WTC11 (cell line): ENCODE measurements at regions not wholly inside any gene's neighbourhood (a gene's known extent, or its start where the extent isn't known, plus 50 kb on each side); places are given as distances from the start of the nearest gene placed in this dataset.

Experiments used
- ATF1 ChIP-seq: sonication (generic); formaldehyde crosslinking; IDR thresholded peaks from 2 replicates; pipeline ENCODE4 v1.8.1; 2023; ENCODE audit warnings: mild to moderate bottlenecking, moderate library complexity, missing genetic modification reagents
- ETV6 ChIP-seq: sonication (generic); formaldehyde crosslinking; IDR thresholded peaks from 2 replicates; pipeline ENCODE4 v1.8.1; 2022; ENCODE audit warnings: mild to moderate bottlenecking, missing genetic modification reagents
- FOXJ3 ChIP-seq: sonication (generic); formaldehyde crosslinking; IDR thresholded peaks from 2 replicates; pipeline ENCODE4 v1.9.0; 2021; ENCODE audit warnings: missing genetic modification reagents, mild to moderate bottlenecking, borderline replicate concordance
- JUN ChIP-seq: sonication (generic); formaldehyde crosslinking; IDR thresholded peaks from 2 replicates; pipeline ENCODE4 v1.8.0; 2023; ENCODE audit warnings: mild to moderate bottlenecking, missing genetic modification reagents
- SMAD3 ChIP-seq: sonication (generic); formaldehyde crosslinking; IDR thresholded peaks from 2 replicates; pipeline ENCODE4 v1.8.0; 2022; ENCODE audit warnings: missing genetic modification reagents, mild to moderate bottlenecking, borderline replicate concordance
- SMAD4 ChIP-seq: sonication (generic); formaldehyde crosslinking; IDR thresholded peaks from 2 replicates; pipeline ENCODE4 v1.8.0; 2022; ENCODE audit warnings: mild to moderate bottlenecking, missing genetic modification reagents
- TEAD1 ChIP-seq: sonication (generic); formaldehyde crosslinking; IDR thresholded peaks from 2 replicates; pipeline ENCODE4 v1.8.0; 2022; ENCODE audit warnings: mild to moderate bottlenecking, missing genetic modification reagents
- ZNF416 ChIP-seq: fragments of 250-450 bp; sonication (Bioruptor Pico); IDR thresholded peaks from 2 replicates; pipeline ENCODE4 v1.9.0; 2021; ENCODE audit warnings: mild to moderate bottlenecking, inconsistent platforms
- TF ChIP-seq, protein P1 (sequence below): sonication (generic); formaldehyde crosslinking; IDR thresholded peaks from 2 replicates; pipeline ENCODE4 v1.8.0; 2023; ENCODE audit warnings: missing genetic modification reagents
- TF ChIP-seq, protein P2 (sequence below): sonication (generic); formaldehyde crosslinking; IDR thresholded peaks from 2 replicates; pipeline ENCODE4 v1.8.0; 2022; ENCODE audit warnings: mild to moderate bottlenecking, missing genetic modification reagents
- TF ChIP-seq, protein P3 (sequence below): fragments of 200-600 bp; IDR thresholded peaks from 2 replicates; pipeline ENCODE4 v1.8.0; 2022; ENCODE audit warnings: antibody characterized with exemption
- TF ChIP-seq, protein P4 (sequence below): sonication (generic); formaldehyde crosslinking; IDR thresholded peaks from 2 replicates; pipeline ENCODE4 v1.8.1; 2022; ENCODE audit warnings: mild to moderate bottlenecking, missing genetic modification reagents, moderate library complexity, borderline replicate concordance
- TF ChIP-seq, protein P5 (sequence below): sonication (generic); formaldehyde crosslinking; IDR thresholded peaks from 2 replicates; pipeline ENCODE4 v1.8.0; 2023; ENCODE audit warnings: mild to moderate bottlenecking, missing genetic modification reagents

DNA sequence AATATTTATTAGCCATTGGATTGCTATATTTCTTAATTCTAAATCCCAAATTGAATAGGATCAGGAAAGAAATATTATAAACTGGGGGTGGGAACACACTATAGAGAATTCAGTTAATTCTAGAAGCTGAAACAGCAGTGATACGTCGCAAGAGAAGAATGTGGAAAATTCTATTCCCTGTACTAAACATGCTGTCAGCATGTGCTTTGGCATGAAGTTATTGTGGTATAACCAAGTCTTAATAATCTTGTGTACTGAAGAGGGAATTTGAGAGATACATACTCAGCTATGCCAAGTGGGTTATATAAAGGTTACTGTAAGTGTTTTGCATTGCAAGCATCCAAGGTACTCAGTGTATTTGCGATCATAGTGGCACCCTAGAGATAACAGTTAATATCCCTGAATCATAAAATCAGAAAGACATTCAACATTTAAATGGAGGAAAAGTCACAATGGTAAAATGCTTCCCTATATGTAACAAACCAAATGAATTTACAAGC, 1492.9 kb upstream of the C9orf72 start:
- TF ChIP-seq, protein P1, sequence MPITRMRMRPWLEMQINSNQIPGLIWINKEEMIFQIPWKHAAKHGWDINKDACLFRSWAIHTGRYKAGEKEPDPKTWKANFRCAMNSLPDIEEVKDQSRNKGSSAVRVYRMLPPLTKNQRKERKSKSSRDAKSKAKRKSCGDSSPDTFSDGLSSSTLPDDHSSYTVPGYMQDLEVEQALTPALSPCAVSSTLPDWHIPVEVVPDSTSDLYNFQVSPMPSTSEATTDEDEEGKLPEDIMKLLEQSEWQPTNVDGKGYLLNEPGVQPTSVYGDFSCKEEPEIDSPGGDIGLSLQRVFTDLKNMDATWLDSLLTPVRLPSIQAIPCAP: no peak
- no peak for TF ChIP-seq ATF1 (CRISPR knock-in tag)
- no peak for TF ChIP-seq FOXJ3
- TF ChIP-seq, protein P2, sequence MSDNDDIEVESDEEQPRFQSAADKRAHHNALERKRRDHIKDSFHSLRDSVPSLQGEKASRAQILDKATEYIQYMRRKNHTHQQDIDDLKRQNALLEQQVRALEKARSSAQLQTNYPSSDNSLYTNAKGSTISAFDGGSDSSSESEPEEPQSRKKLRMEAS (CRISPR knock-in tag): no peak
- TF ChIP-seq, protein P3, sequence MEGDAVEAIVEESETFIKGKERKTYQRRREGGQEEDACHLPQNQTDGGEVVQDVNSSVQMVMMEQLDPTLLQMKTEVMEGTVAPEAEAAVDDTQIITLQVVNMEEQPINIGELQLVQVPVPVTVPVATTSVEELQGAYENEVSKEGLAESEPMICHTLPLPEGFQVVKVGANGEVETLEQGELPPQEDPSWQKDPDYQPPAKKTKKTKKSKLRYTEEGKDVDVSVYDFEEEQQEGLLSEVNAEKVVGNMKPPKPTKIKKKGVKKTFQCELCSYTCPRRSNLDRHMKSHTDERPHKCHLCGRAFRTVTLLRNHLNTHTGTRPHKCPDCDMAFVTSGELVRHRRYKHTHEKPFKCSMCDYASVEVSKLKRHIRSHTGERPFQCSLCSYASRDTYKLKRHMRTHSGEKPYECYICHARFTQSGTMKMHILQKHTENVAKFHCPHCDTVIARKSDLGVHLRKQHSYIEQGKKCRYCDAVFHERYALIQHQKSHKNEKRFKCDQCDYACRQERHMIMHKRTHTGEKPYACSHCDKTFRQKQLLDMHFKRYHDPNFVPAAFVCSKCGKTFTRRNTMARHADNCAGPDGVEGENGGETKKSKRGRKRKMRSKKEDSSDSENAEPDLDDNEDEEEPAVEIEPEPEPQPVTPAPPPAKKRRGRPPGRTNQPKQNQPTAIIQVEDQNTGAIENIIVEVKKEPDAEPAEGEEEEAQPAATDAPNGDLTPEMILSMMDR: no peak
- no peak for TF ChIP-seq TEAD1 (CRISPR knock-in tag)
- TF ChIP-seq ETV6: no peak
- no peak for TF ChIP-seq ZNF416 (CRISPR knock-in tag)
- no peak for TF ChIP-seq SMAD4 (CRISPR knock-in tag)
- no peak for TF ChIP-seq SMAD3 (CRISPR knock-in tag)
- TF ChIP-seq, protein P4, sequence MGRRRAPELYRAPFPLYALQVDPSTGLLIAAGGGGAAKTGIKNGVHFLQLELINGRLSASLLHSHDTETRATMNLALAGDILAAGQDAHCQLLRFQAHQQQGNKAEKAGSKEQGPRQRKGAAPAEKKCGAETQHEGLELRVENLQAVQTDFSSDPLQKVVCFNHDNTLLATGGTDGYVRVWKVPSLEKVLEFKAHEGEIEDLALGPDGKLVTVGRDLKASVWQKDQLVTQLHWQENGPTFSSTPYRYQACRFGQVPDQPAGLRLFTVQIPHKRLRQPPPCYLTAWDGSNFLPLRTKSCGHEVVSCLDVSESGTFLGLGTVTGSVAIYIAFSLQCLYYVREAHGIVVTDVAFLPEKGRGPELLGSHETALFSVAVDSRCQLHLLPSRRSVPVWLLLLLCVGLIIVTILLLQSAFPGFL (CRISPR knock-in tag): no peak
- TF ChIP-seq, protein P5, sequence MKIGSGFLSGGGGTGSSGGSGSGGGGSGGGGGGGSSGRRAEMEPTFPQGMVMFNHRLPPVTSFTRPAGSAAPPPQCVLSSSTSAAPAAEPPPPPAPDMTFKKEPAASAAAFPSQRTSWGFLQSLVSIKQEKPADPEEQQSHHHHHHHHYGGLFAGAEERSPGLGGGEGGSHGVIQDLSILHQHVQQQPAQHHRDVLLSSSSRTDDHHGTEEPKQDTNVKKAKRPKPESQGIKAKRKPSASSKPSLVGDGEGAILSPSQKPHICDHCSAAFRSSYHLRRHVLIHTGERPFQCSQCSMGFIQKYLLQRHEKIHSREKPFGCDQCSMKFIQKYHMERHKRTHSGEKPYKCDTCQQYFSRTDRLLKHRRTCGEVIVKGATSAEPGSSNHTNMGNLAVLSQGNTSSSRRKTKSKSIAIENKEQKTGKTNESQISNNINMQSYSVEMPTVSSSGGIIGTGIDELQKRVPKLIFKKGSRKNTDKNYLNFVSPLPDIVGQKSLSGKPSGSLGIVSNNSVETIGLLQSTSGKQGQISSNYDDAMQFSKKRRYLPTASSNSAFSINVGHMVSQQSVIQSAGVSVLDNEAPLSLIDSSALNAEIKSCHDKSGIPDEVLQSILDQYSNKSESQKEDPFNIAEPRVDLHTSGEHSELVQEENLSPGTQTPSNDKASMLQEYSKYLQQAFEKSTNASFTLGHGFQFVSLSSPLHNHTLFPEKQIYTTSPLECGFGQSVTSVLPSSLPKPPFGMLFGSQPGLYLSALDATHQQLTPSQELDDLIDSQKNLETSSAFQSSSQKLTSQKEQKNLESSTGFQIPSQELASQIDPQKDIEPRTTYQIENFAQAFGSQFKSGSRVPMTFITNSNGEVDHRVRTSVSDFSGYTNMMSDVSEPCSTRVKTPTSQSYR (CRISPR knock-in tag): no peak
- no peak for TF ChIP-seq JUN (CRISPR knock-in tag)
